GM12878 (cell line): ENCODE measurements at regions not wholly inside any gene's neighbourhood (a gene's known extent, or its start where the extent isn't known, plus 50 kb on each side); places are given as distances from the start of the nearest gene placed in this dataset.

Source experiments
- ATAC-seq: fragments of 200-7000 bp; cut with Tn5 transposase; 3 replicates; pipeline ENCODE4 v1.9.1; 2020; ENCODE audit warnings: mild to moderate bottlenecking, moderate library complexity
- BruUV-seq: library from RNA; stranded (reverse); fragments of 400-500 nt; replicated peaks from 2 replicates; lab custom pipeline; 2021; lab: Mats Ljungman, UMichigan
- CTCF ChIA-PET: fragments of 300-600 bp; sonication (Branson Sonifier 250); formaldehyde crosslinking; extraction: SDS; loops from one replicate; lab custom pipeline; 2021; ENCODE audit warnings: inconsistent platforms; lab: Yijun Ruan, JAX
- POLR2A ChIA-PET: fragments of 350-600 bp; formaldehyde crosslinking; extraction: SDS; loops from one replicate; lab custom pipeline; 2021; ENCODE audit warnings: inconsistent platforms; lab: Charles Lee
- RAD21 ChIA-PET: fragments of 300-600 bp; sonication (Branson Sonifier 250); formaldehyde crosslinking; loops from one replicate; lab custom pipeline; 2023; ENCODE audit warnings: antibody characterized with exemption; ENCODE audit not compliant: unreplicated experiment; lab: Charles Lee
- SMC1A ChIA-PET: fragments of 300-600 bp; sonication (Branson Sonifier 250); formaldehyde crosslinking; loops from one replicate; lab custom pipeline; 2023; ENCODE audit not compliant: unreplicated experiment, uncharacterized antibody; lab: Charles Lee
- DNase-seq: peaks from one replicate; pipeline ENCODE4 v3.0.0-alpha.2; 2011; ENCODE audit warnings: low read depth, low spot score
- FAIRE-seq: peaks from 3 replicates; lab custom pipeline; 2011; peaks lifted over from hg19 to GRCh38; lab: Jason Lieb, UNC
- H2AFZ ChIP-seq: 2 replicates; pipeline ENCODE4 v1.6.0; 2011; ENCODE audit warnings: low read depth, low read length, control low read depth; ENCODE audit not compliant: control insufficient read depth
- H3K27ac ChIP-seq: 2 replicates; pipeline ENCODE4 v1.5.1; 2011; ENCODE audit warnings: control low read depth; ENCODE audit not compliant: control insufficient read depth, insufficient read depth
- H3K27me3 ChIP-seq, 2 experiments: replicated peaks in 1 of 2; 2 replicates each; pipeline versions ENCODE4 v1.6.0 to v1.6.1; 2011; ENCODE audit warnings: low read length in 1 of 2; ENCODE audit not compliant: control insufficient read depth in 2 of 2, insufficient read depth in 2 of 2
- H3K36me3 ChIP-seq, 2 experiments: 2 replicates each; pipeline ENCODE4 v1.5.1; 2011; ENCODE audit warnings: low read length in 1 of 2; ENCODE audit not compliant: control insufficient read depth in 2 of 2, insufficient read depth in 2 of 2
- H3K4me1 ChIP-seq: 2 replicates; pipeline ENCODE4 v1.6.1; 2011; ENCODE audit warnings: mild to moderate bottlenecking, low read length, moderate library complexity, mixed read lengths; ENCODE audit not compliant: control insufficient read depth, insufficient read depth
- H3K4me2 ChIP-seq: 2 replicates; pipeline ENCODE4 v1.6.0; 2011; ENCODE audit warnings: control low read depth; ENCODE audit not compliant: control insufficient read depth, insufficient read depth
- H3K4me3 ChIP-seq: fragments of 200-600 bp; sonication (generic); 2 replicates; pipeline ENCODE4 v1.5.1; 2016
- H3K79me2 ChIP-seq: 2 replicates; pipeline ENCODE4 v1.6.0; 2011; ENCODE audit warnings: low read length; ENCODE audit not compliant: control insufficient read depth, insufficient read depth
- H3K9ac ChIP-seq: 2 replicates; pipeline ENCODE4 v1.8.0; 2011; ENCODE audit warnings: low read length, control low read depth, mixed read lengths; ENCODE audit not compliant: control insufficient read depth, insufficient read depth
- H3K9me3 ChIP-seq: replicated peaks from 3 replicates; pipeline ENCODE4 v1.5.1; 2011; ENCODE audit warnings: mild to moderate bottlenecking, low read length; ENCODE audit not compliant: control insufficient read depth, insufficient read depth
- H4K20me1 ChIP-seq: 2 replicates; pipeline ENCODE4 v1.6.0; 2011; ENCODE audit not compliant: control insufficient read depth, insufficient read depth
- BHLHE40 ChIP-seq, 2 experiments: fragments of 450-650 bp in 1 of 2; IDR thresholded peaks; 2 replicates each; pipeline ENCODE4 v1.6.1; 2011 to 2017; ENCODE audit warnings: low read depth in 2 of 2, borderline replicate concordance in 1 of 2, improper control_type of control experiment in 1 of 2, low read length in 1 of 2, mild to moderate bottlenecking in 1 of 2
- KDM1A ChIP-seq: fragments of 200-600 bp; sonication (generic); IDR thresholded peaks from 2 replicates; pipeline ENCODE4 v1.6.1; 2016; ENCODE audit warnings: borderline replicate concordance
- MAX ChIP-seq: IDR thresholded peaks from 2 replicates; pipeline ENCODE4 v1.6.1; 2012; ENCODE audit warnings: low read depth, low read length, improper control_type of control experiment
- POLR2AphosphoS2 ChIP-seq: IDR thresholded peaks from 2 replicates; pipeline ENCODE4 v1.6.1; 2011; ENCODE audit warnings: low read depth, mild to moderate bottlenecking, low read length, improper control_type of control experiment, moderate library complexity
- WGBS: methylation state at CpG from one replicate; pipeline ENCODE4 v1.1.6; 2016; ENCODE audit warnings: low lambda C conversion rate; ENCODE audit not compliant: insufficient replicate concordance, insufficient coverage; ENCODE audit errors: missing lambda C conversion rate; 5-methylcytosine and 5-hydroxymethylcytosine counted together
- in situ Hi-C: fragments of 300-500 bp; cut with MboI; formaldehyde crosslinking; loops from 9 replicates; pipeline ENCODE4 v1.14.3; 2018; ENCODE audit warnings: mixed read lengths
- intact Hi-C: fragments of 100-400 bp; cut with micrococcal nuclease; formaldehyde crosslinking; loops from one replicate; pipeline ENCODE4 v1.14.2; 2022; ENCODE audit not compliant: unreplicated experiment

GRCh38 chr2:176650838-176651555, 381.8 kb downstream of the MTX2 start:
- ChIA-PET SMC1A (interaction anchor here (0.6 to 8.5 kb wide), 33 partner anchors 9 to 981 kb away, joined by 3 to 88 read pairs (median 4); no protein-coding TSS in a partner anchor), POLR2A (no interaction called here), RAD21 (interaction anchor here (0.7 to 5.8 kb wide), 23 partner anchors 8 to 1928 kb away, joined by 3 to 62 read pairs (median 5); no protein-coding TSS in a partner anchor), CTCF (interaction anchor here (0.7 to 9.3 kb wide), 35 partner anchors 8 to 540 kb away, joined by 3 to 145 read pairs (median 7); partner anchors contain the start of genes HOXD4 and HOXD9)
- DNase-seq (no peak), FAIRE-seq (no peak), ATAC-seq (no peak)
- no peaks in the 10 kb centered on the region; a peak in 2 of 4 replicates for H3K27me3 ChIP-seq
- no peak overlapping the region for H3K27ac ChIP-seq
- TF ChIP-seq BHLHE40 (IDR thresholded peaks at IDR 0.05; ENCODE audit: borderline replicate concordance in 1 of 2, low read depth in 2 of 2, low read length in 1 of 2) (no peak), KDM1A (no peak), MAX (no peak), POLR2AphosphoS2 (no peak)
- H4K20me1 ChIP-seq, result no peaks in the 10 kb centered on the region
- no peaks in the 10 kb centered on the region for H3K36me3 ChIP-seq
- intact Hi-C loops, result loop anchor here (5.0 kb wide), 1 partner anchor 94 kb away; no protein-coding TSS in a partner anchor
- in situ Hi-C loops, result loop anchor here (10.0 kb wide), 1 partner anchor 164 kb away; no protein-coding TSS in a partner anchor
- no peak overlapping the region for H2AFZ ChIP-seq
- no TSS peak for BruUV-seq
- no peaks in the 10 kb centered on the region for H3K9me3 ChIP-seq
- H3K4me1 ChIP-seq, result no peaks in the 10 kb centered on the region
- H3K4me2 ChIP-seq, result no peak overlapping the region
- H3K9ac ChIP-seq, result no peak overlapping the region
- H3K4me3 ChIP-seq, result no peak overlapping the region
- WGBS, result 49% methylated on average over 13 of the region's 13 CpGs
- no peaks in the 10 kb centered on the region for H3K79me2 ChIP-seq
